Right lobe of liver (tissue), 6 donors: ENCODE measurements at regions not wholly inside any gene's neighbourhood (a gene's known extent, or its start where the extent isn't known, plus 50 kb on each side); places are given as distances from the start of the nearest gene placed in this dataset.
"Not testable (repeated sequence)": the region's sequence is repeated elsewhere in the genome, so short reads cannot be mapped to it uniquely, and the experiment has no call there.

Experiments used
- ATAC-seq, 4 donors: fragments of 200-7000 bp; cut with Tn5 transposase; one replicate each; pipeline ENCODE4 v1.9.1; 2020; ENCODE audit warnings: mild to moderate bottlenecking in 4 of 4, moderate library complexity in 4 of 4
- DNase-seq, 3 donors: peaks; one replicate each; pipeline ENCODE4 v3.0.0-alpha.2; 2020
- H3K27ac ChIP-seq, 3 donors: fragments of 200-600 bp; one replicate each; pipeline ENCODE4 v1.8.0; 2022
- H3K27me3 ChIP-seq, 2 donors: fragments of 200-600 bp; one replicate each; pipeline ENCODE4 v1.8.0; 2022
- H3K36me3 ChIP-seq, 4 donors: fragments of 200-600 bp; sonication (generic) in 1 of 4; one replicate each; pipeline versions ENCODE4 v1.5.1 to v1.8.0; 2017 to 2022; ENCODE audit warnings: control low read depth in 1 of 4
- H3K4me1 ChIP-seq, 4 donors: fragments of 200-600 bp; sonication (generic) in 1 of 4; one replicate each; pipeline versions ENCODE4 v1.5.1 to v1.8.0; 2017 to 2022; ENCODE audit warnings: control low read depth in 1 of 4
- H3K4me3 ChIP-seq, 3 donors: fragments of 200-600 bp; one replicate each; pipeline ENCODE4 v1.8.0; 2022
- H3K9me3 ChIP-seq, 4 donors: fragments of 200-600 bp; sonication (generic) in 1 of 4; one replicate each; pipeline versions ENCODE4 v1.5.1 to v1.8.0; 2017 to 2022; ENCODE audit warnings: control low read depth in 1 of 4
- WGBS: methylation state at CpG from one replicate; pipeline ENCODE4 v1.1.6; 2018; ENCODE audit warnings: low coverage, low lambda C conversion rate; ENCODE audit not compliant: insufficient coverage; ENCODE audit errors: missing lambda C conversion rate; 5-methylcytosine and 5-hydroxymethylcytosine counted together
- intact Hi-C, 2 donors: fragments of 100-400 bp; cut with DNase I; formaldehyde crosslinking; loops; one replicate each; pipeline versions ENCODE4 v1.11.2 to v1.14.1; 2022
- donor health status: DM: no; HTN: yes; CAD: no.
- donor health status: DM: no; HTN: no; CAD: no.
- donor health status: DM: no; HTN: no; CAD: no.
- donor health status: DM: no; HTN: yes; CAD: no.
- donor health status: DM: no; HTN: yes; CAD: no.

GRCh38 chr9:42421630-42422029, 238.2 kb downstream of the SPATA31A6 start:
- H3K36me3 ChIP-seq, H3K9me3 ChIP-seq, H3K4me1 ChIP-seq, DNase-seq, ATAC-seq, H3K27ac ChIP-seq, intact Hi-C loops, H3K4me3 ChIP-seq, H3K27me3 ChIP-seq: not testable (repeated sequence)
- WGBS = 63% methylated on average over 5 of the region's 8 CpGs

- H3K27me3 ChIP-seq, H3K36me3 ChIP-seq, intact Hi-C loops, ATAC-seq, H3K27ac ChIP-seq, H3K9me3 ChIP-seq, DNase-seq, H3K4me1 ChIP-seq, H3K4me3 ChIP-seq: not testable (repeated sequence)
- WGBS = 29% methylated on average over 4 of the region's 4 CpGs
Measured at GRCh38 chr9:42430674-42431615, 247.5 kb downstream of the SPATA31A6 start.

GRCh38 chr9:42431616-42432010, 248.2 kb downstream of the SPATA31A6 start:
- ATAC-seq, DNase-seq, H3K36me3 ChIP-seq, H3K4me1 ChIP-seq, H3K27ac ChIP-seq, H3K27me3 ChIP-seq, intact Hi-C loops, H3K9me3 ChIP-seq, H3K4me3 ChIP-seq: not testable (repeated sequence)
- WGBS = 38% methylated on average over 1 of the region's 1 CpG

- H3K27ac ChIP-seq, intact Hi-C loops, H3K27me3 ChIP-seq, H3K9me3 ChIP-seq, H3K36me3 ChIP-seq, H3K4me3 ChIP-seq, H3K4me1 ChIP-seq: not testable (repeated sequence)
- DNase-seq (peak in 1 of 3 donors; percentile 18), ATAC-seq (peak in 1 of 4 donors; percentile 60)
- 22% methylated on average over 5 of the region's 15 CpGs for WGBS
Measured at GRCh38 chr9:42434844-42435714, 251.6 kb downstream of the SPATA31A6 start.

GRCh38 chr9:42435715-42436342, 252.4 kb downstream of the SPATA31A6 start:
- H3K27me3 ChIP-seq, intact Hi-C loops, DNase-seq, H3K4me1 ChIP-seq, H3K36me3 ChIP-seq, H3K9me3 ChIP-seq, H3K4me3 ChIP-seq, H3K27ac ChIP-seq: not testable (repeated sequence)
- 46% methylated on average over 2 of the region's 4 CpGs for WGBS
- peak in 1 of 4 donors; percentile 61 for ATAC-seq

DNA sequence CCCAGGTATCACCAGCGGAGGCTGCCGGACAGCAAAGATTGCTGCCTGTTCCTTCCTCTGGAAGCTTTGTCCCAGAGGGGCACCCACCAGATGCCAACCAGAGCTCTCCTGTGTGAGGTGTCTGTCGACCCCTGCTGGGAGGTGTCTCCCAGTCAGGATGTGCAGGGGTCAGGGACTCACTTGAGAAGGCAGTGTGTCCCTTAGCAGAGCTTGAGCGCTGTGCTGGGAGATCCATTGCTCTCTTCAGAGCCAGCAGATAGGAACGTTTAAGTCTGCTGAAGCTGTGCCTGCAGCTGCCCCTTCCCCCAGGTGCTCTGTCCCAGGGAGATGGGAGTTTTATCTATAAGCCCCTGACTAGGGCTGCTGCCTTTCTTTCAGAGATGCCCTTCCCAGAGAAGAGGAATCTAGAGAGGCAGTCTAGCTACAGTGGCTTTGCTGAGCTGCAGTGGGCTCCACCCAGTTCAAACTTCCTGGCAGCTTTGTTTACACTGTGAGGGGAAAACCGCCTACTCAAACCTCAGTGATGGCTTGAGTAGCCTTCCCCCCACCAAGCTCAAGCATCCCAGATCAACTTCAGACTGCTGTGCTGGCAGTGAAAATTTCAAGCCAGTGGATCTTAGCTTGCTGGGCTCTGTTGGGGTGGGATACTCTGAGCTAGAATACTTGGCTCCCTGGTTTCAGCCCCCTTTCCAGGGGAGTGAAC, 253.7 kb downstream of the SPATA31A6 start:
- not testable (repeated sequence) for H3K27ac ChIP-seq, ATAC-seq
- WGBS = no CpG with 5 or more reads among the region's 6 CpGs

DNA sequence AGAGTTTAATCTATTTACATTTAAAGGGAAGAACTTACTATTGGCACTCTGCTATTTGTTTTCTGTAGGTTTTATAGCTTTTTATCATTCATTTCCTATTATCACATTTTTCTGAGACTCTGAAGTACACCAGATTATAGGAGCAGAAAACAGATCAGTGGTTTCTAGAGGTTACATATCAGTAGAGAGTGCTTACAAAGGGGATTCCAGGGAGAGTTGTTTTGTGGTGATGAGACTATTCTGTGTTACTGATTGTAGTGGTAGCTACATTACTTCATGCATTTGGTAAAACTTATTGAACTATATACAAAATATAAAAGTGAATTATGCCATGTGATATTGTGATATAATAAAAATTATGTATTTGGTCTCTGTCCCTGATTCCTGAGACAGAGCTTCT, 259.2 kb downstream of the SPATA31A6 start:
- H3K36me3 ChIP-seq, ATAC-seq, H3K9me3 ChIP-seq, H3K27ac ChIP-seq, H3K4me3 ChIP-seq, intact Hi-C loops, H3K4me1 ChIP-seq, DNase-seq, H3K27me3 ChIP-seq: not testable (repeated sequence)

More for the DNA sequence above, 253.7 kb downstream of the SPATA31A6 start:
- H3K27me3 ChIP-seq, H3K4me3 ChIP-seq, DNase-seq, H3K9me3 ChIP-seq, H3K36me3 ChIP-seq, intact Hi-C loops, H3K4me1 ChIP-seq: not testable (repeated sequence)

DNA sequence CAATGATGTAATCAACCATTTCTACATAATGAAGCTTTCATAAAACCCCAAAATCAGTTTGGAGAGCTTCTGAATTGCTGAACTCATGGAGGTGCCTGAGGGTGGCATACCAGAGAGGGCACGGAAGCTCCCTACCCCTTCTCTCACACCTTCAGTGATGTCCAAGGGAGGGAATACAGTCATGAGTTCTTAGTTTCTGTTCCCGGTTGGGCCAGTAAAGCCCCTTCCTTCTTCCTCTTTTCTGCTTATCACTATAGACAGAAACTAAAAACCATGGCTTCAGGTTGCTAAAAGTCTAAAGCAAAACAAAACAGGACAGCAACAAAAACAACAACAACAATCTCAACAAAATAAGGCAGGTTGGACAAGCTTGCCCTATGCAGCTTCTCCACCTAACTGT, 260.0 kb downstream of the SPATA31A6 start:
- H3K4me1 ChIP-seq, H3K9me3 ChIP-seq, DNase-seq, H3K27me3 ChIP-seq, H3K36me3 ChIP-seq, H3K4me3 ChIP-seq, H3K27ac ChIP-seq, intact Hi-C loops: not testable (repeated sequence)
- ATAC-seq = peak in 2 of 4 donors; percentile 31 to 45
- 32% methylated on average over 2 of the region's 2 CpGs for WGBS

DNA sequence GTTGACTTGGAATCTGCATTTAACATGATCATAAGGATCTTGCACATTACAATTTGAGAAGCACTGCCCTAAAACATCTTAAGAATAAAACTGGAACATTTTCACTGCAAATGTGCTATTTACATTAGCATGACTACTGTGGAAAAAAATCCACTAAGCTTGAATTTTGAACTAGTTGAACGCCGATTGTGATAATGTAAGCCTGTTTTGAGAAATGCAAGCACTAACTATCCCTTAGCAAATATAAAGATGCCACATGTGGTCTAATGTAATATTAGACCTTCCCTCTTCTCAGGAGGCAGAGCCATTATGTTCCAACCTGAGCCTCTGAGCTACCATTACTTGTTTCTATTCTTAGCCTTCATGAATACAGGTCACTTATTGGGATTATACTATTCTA, 278.0 kb downstream of the SPATA31A6 start:
- H3K36me3 ChIP-seq, ATAC-seq: not testable (repeated sequence)

DNA sequence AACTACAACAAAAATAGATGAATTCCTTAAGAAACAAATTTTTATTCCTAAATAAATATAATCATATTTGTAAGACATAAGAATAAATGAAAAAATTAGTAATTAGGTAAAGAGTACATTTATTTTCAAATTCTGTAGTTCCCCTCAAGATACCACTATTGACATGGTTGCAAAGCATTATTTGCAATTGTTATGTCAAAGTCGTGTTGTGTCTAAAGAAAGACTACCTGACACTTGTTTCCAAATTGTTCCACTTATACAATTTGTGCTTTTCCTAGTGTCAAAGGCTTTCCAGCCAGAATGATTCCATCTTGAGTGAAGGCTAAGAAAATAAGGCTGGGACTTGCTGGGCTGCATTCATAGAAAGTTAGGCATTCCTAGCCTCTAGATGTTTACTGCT, 278.4 kb downstream of the SPATA31A6 start:
- DNase-seq, H3K4me3 ChIP-seq, H3K36me3 ChIP-seq, ATAC-seq, H3K9me3 ChIP-seq, H3K27ac ChIP-seq, intact Hi-C loops, H3K4me1 ChIP-seq, H3K27me3 ChIP-seq: not testable (repeated sequence)
- WGBS = 36% methylated on average over 1 of the region's 1 CpG

More for the DNA sequence above, 278.0 kb downstream of the SPATA31A6 start:
- intact Hi-C loops, H3K4me3 ChIP-seq, H3K27me3 ChIP-seq, DNase-seq, H3K9me3 ChIP-seq, H3K27ac ChIP-seq, H3K4me1 ChIP-seq: not testable (repeated sequence)
- WGBS = 63% methylated on average over 2 of the region's 2 CpGs
